Tibial nerve (tissue), 3 donors: ENCODE measurements at regions not wholly inside any gene's neighbourhood (a gene's known extent, or its start where the extent isn't known, plus 50 kb on each side); places are given as distances from the start of the nearest gene placed in this dataset.

ENCODE experiments used
- POLR2A ChIP-seq, 2 donors: fragments of 450-650 bp; IDR thresholded peaks; one replicate each; pipeline ENCODE4 v1.6.1; 2017; ENCODE audit warnings: antibody characterized with exemption in 2 of 2, mild to moderate bottlenecking in 2 of 2, moderate library complexity in 2 of 2
- TF ChIP-seq, protein P1 (sequence below), 5 experiments: fragments of 200-600 bp in 3 of 5; fragments of 450-650 bp in 2 of 5; sonication (generic) in 3 of 5; IDR thresholded peaks; one replicate each; pipeline ENCODE4 v1.5.1; 2016 to 2019; ENCODE audit warnings: antibody characterized with exemption in 5 of 5, mild to moderate bottlenecking in 3 of 5, moderate library complexity in 2 of 5

DNA sequence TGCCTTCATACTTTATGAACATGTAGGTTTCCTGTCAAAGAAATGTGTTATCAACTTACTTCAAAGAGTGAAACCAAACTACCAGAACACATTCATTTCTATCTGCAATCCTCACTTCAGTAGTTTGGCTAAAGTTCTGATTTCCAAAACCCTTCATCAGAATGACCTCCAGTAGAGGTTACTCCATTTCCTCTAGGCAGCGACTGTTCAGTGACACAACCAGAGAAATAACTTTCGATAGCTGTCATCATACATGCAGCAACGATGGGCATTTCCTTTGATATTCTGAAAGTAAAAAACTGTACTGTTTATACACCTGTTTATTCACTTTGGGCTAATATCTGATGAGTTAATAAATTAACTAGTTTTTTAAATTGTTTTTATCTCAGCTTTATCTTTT, 532.5 kb upstream of the IZUMO3 start:
- no peak for TF ChIP-seq POLR2A (IDR thresholded peaks at IDR 0.05)
- TF ChIP-seq, protein P1, sequence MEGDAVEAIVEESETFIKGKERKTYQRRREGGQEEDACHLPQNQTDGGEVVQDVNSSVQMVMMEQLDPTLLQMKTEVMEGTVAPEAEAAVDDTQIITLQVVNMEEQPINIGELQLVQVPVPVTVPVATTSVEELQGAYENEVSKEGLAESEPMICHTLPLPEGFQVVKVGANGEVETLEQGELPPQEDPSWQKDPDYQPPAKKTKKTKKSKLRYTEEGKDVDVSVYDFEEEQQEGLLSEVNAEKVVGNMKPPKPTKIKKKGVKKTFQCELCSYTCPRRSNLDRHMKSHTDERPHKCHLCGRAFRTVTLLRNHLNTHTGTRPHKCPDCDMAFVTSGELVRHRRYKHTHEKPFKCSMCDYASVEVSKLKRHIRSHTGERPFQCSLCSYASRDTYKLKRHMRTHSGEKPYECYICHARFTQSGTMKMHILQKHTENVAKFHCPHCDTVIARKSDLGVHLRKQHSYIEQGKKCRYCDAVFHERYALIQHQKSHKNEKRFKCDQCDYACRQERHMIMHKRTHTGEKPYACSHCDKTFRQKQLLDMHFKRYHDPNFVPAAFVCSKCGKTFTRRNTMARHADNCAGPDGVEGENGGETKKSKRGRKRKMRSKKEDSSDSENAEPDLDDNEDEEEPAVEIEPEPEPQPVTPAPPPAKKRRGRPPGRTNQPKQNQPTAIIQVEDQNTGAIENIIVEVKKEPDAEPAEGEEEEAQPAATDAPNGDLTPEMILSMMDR (IDR thresholded peaks at IDR 0.05): no peak
